Stimulated activated naive CD8-positive, alpha-beta T cell treated with anti-CD3 and anti-CD28 coated beads, Interleukin-15, amount 100 ng/mL, for 72 hours (primary cell): ENCODE measurements at regions not wholly inside any gene's neighbourhood (a gene's known extent, or its start where the extent isn't known, plus 50 kb on each side); places are given as distances from the start of the nearest gene placed in this dataset.

ENCODE experiments used
- ATAC-seq: fragments of 150-1000 bp; cut with Tn5 transposase; 2 replicates; pipeline ENCODE4 v1.10.0; 2021; ENCODE audit warnings: mild to moderate bottlenecking, moderate library complexity
- DNase-seq, 2 donors: peaks; one replicate each; pipeline ENCODE4 v3.0.0; 2021 to 2022
- H3K27ac Mint-ChIP-seq, 2 donors: one replicate each; pipeline ENCODE4 v1.8.0; 2022; ENCODE audit warnings: mild to moderate bottlenecking in 2 of 2, mixed read lengths in 2 of 2, moderate library complexity in 2 of 2
- H3K27me3 Mint-ChIP-seq: one replicate; pipeline ENCODE4 v1.8.0; 2022; ENCODE audit warnings: mixed read lengths
- H3K4me1 Mint-ChIP-seq: one replicate; pipeline ENCODE4 v1.8.0; 2022; ENCODE audit warnings: mild to moderate bottlenecking, mixed read lengths
- H3K4me3 Mint-ChIP-seq, 2 donors: one replicate each; pipeline ENCODE4 v1.8.0; 2022; ENCODE audit warnings: mild to moderate bottlenecking in 2 of 2, mixed read lengths in 2 of 2, moderate library complexity in 1 of 2
- H3K9me3 Mint-ChIP-seq, 2 donors: one replicate each; pipeline ENCODE4 v1.8.0; 2022; ENCODE audit warnings: mixed read lengths in 2 of 2

DNA sequence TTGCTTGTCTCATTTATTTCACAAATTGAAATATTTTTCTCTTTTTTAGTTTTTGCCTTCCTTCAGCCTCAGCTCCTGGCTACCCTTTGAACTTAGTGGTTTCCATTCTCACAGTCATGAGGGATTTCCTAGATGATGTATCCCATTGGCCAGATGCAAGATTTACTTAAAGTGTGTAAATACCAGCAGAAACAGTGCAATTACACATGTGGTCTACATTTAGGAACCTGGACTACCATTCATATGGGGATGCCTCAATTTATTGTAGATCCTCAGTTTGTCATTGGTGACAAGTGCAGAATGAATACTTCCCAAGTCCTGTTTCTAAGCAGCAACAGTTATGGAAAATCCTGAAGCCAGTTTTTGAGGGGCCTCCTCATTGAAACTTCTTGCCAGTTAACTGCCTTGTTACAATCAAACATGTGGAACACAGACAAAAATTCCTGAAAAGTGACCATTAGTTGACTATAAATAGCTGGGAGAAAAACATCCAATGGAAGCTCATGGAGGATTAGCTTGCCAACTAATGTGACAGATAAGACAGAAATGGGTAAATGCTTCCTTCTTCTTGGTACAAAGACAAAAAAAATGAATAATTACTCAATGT, 113.6 kb upstream of the FER start:
- no peak overlapping the region for H3K4me3 Mint-ChIP-seq
- peaks cover 5% of the 10 kb centered on the region for H3K4me1 Mint-ChIP-seq
- H3K9me3 Mint-ChIP-seq: no peaks in the 10 kb centered on the region
- ATAC-seq (no peak), DNase-seq (no peak)
- peaks cover 4% of the 10 kb centered on the region for H3K27me3 Mint-ChIP-seq
- H3K27ac Mint-ChIP-seq: no peak overlapping the region

- Mint-ChIP-seq H3K9me3 (no peaks in the 10 kb centered on the region), H3K27ac (no peak overlapping the region), H3K27me3 (peaks cover 6% of the 10 kb centered on the region), H3K4me3 (no peak overlapping the region), H3K4me1 (peaks cover 4% of the 10 kb centered on the region)
- ATAC-seq (no peak), DNase-seq (no peak)
Measured at GRCh38 chr5:108629779-108630528, 117.7 kb upstream of the FER start.

GRCh38 chr5:108625654-108626053, 122.0 kb upstream of the FER start:
- Mint-ChIP-seq H3K9me3 (no peaks in the 10 kb centered on the region), H3K4me1 (no peaks in the 10 kb centered on the region), H3K4me3 (no peak overlapping the region), H3K27me3 (peaks cover 6% of the 10 kb centered on the region), H3K27ac (no peak overlapping the region)
- ATAC-seq (no peak), DNase-seq (no peak)

GRCh38 chr5:108623826-108624225, 123.9 kb upstream of the FER start:
- H3K4me3 Mint-ChIP-seq: no peak overlapping the region
- no peaks in the 10 kb centered on the region for H3K9me3 Mint-ChIP-seq
- no peak for ATAC-seq
- H3K27me3 Mint-ChIP-seq: peaks cover under 1% of the 10 kb centered on the region
- H3K4me1 Mint-ChIP-seq: no peaks in the 10 kb centered on the region
- H3K27ac Mint-ChIP-seq: no peak overlapping the region
- no peak for DNase-seq

DNA sequence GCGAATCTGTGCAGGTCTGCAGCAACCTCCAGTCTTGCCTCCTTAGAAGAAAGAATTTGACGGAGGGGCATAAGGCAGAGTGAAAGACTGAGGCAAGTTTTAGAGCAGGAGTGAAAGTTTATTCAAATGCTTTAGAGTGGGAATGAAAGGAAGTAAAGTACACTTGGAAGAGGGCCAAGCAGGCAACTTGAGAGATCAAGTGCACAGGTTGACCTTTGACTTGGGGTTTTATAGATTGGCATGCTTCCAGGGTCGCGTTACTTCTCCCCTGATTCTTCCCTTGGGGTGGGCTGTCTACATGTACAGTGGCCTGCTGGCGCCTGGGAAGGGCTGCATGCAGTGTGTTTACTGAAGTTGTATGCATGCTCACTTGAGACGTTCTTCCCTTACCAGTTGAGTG, 127.2 kb upstream of the FER start:
- no peaks in the 10 kb centered on the region for H3K9me3 Mint-ChIP-seq
- H3K4me3 Mint-ChIP-seq: no peak overlapping the region
- H3K27ac Mint-ChIP-seq: peak overlapping the region in 1 of 2 donors; percentile 65
- DNase-seq: no peak
- no peak for ATAC-seq
- H3K4me1 Mint-ChIP-seq: no peaks in the 10 kb centered on the region
- peaks cover 15% of the 10 kb centered on the region for H3K27me3 Mint-ChIP-seq

DNA sequence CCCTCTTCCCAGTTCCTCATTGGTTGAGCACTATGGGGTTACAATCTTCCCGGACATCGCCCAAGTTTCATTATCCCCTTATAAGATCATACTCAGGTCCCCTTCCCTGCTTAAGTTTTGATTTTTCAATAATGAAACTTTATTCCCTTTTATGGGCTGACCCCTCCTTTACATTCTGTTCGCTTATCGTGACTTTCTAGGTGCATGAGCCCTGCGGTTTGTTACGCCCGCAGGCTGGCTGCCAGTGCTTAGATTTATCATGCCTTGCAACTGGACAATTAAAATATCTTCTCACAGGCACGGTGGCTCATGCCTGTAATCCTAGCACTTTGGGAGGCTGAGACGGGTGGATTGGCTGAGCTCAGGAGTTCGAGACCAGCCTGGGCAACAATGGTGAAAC, 127.9 kb upstream of the FER start:
- Mint-ChIP-seq H3K9me3 (no peaks in the 10 kb centered on the region), H3K4me1 (no peaks in the 10 kb centered on the region), H3K4me3 (no peak overlapping the region), H3K27me3 (peaks cover 15% of the 10 kb centered on the region), H3K27ac (no peak overlapping the region)
- no peak for ATAC-seq
- no peak for DNase-seq

- H3K9me3 Mint-ChIP-seq: peaks cover 0 to 11% of the 10 kb centered on the region in 2 donors
- H3K27me3 Mint-ChIP-seq: peaks cover 15% of the 10 kb centered on the region
- ATAC-seq (no peak), DNase-seq (no peak)
- H3K4me3 Mint-ChIP-seq: no peak overlapping the region
- H3K27ac Mint-ChIP-seq: no peak overlapping the region
- no peaks in the 10 kb centered on the region for H3K4me1 Mint-ChIP-seq
Measured at GRCh38 chr5:108617467-108618435, 129.9 kb upstream of the FER start.

- Mint-ChIP-seq H3K9me3 (peaks cover 4 to 25% of the 10 kb centered on the region in 2 donors), H3K4me1 (no peaks in the 10 kb centered on the region), H3K4me3 (no peak overlapping the region), H3K27me3 (peaks cover 15% of the 10 kb centered on the region), H3K27ac (no peak overlapping the region)
- ATAC-seq (no peak), DNase-seq (no peak)
Measured at GRCh38 chr5:108615216-108615615, 132.5 kb upstream of the FER start.

DNA sequence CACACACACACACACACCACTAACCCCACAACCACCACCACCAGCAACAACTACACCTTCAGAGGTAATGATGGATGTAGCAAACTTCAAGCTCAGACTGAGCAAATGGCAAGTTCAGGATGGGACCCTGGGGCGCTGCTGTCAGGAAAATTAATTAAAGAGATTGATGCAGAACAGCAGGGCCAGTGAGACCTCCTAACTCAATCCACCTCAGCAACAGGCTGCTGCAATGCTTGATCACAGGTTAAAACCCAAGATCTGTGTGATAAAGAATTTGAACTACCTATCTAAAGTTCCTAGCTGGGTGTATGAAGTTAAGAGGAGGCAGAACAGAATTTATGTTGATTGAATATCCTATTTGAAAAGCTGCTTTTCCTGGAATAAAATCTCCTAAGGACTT, 140.3 kb upstream of the FER start:
- Mint-ChIP-seq H3K9me3 (peaks cover 4 to 16% of the 10 kb centered on the region in 2 donors), H3K27me3 (no peaks in the 10 kb centered on the region), H3K4me3 (no peak overlapping the region), H3K4me1 (peaks cover 6% of the 10 kb centered on the region), H3K27ac (no peak overlapping the region)
- no peak for DNase-seq
- no peak for ATAC-seq

- Mint-ChIP-seq H3K4me1 (peaks cover 6% of the 10 kb centered on the region), H3K27ac (no peak overlapping the region)
- no peak for ATAC-seq
Measured at GRCh38 chr5:108606185-108606584, 141.5 kb upstream of the FER start.

GRCh38 chr5:108602830-108603229, 144.9 kb upstream of the FER start:
- peaks cover 6% of the 10 kb centered on the region for H3K4me1 Mint-ChIP-seq
- no peak overlapping the region for H3K4me3 Mint-ChIP-seq
- H3K27me3 Mint-ChIP-seq: no peaks in the 10 kb centered on the region
- DNase-seq: no peak
- H3K27ac Mint-ChIP-seq: no peak overlapping the region
- no peak for ATAC-seq
- no peaks in the 10 kb centered on the region for H3K9me3 Mint-ChIP-seq

More at GRCh38 chr5:108606185-108606584, 141.5 kb upstream of the FER start:
- Mint-ChIP-seq H3K9me3 (peaks cover 0 to 6% of the 10 kb centered on the region in 2 donors), H3K4me3 (no peak overlapping the region), H3K27me3 (no peaks in the 10 kb centered on the region)
- DNase-seq: no peak

- ATAC-seq (no peak), DNase-seq (no peak)
- Mint-ChIP-seq H3K4me1 (no peaks in the 10 kb centered on the region), H3K27ac (no peak overlapping the region), H3K4me3 (no peak overlapping the region), H3K9me3 (no peaks in the 10 kb centered on the region), H3K27me3 (peaks cover 19% of the 10 kb centered on the region)
Measured at GRCh38 chr5:108590799-108591198, 156.9 kb upstream of the FER start.

DNA sequence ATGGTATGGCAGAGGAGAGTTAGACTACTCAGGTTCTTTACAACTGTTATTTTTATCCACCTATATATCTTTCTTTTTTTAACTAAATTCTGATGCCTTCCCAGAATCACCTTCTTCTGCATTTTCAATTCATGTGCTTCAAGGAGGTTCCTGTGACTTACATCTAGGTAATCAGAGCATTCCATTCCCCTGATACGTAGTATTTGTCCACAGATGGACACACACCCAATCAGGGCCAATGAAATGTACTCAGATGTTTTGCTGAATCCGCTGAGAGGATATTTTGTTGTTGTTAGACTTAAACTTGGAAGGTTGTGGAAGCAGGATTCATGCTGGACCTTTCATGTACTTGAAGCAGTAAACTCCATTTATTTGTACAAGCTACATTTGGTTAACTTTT, 159.4 kb upstream of the FER start:
- no peak overlapping the region for H3K4me3 Mint-ChIP-seq
- peaks cover 22% of the 10 kb centered on the region for H3K27me3 Mint-ChIP-seq
- H3K4me1 Mint-ChIP-seq: no peaks in the 10 kb centered on the region
- no peaks in the 10 kb centered on the region for H3K9me3 Mint-ChIP-seq
- DNase-seq: no peak
- no peak overlapping the region for H3K27ac Mint-ChIP-seq
- ATAC-seq: no peak

- Mint-ChIP-seq H3K9me3 (no peaks in the 10 kb centered on the region), H3K27me3 (peaks cover 22% of the 10 kb centered on the region), H3K4me1 (no peaks in the 10 kb centered on the region), H3K4me3 (no peak overlapping the region), H3K27ac (no peak overlapping the region)
- ATAC-seq: no peak
- DNase-seq: no peak
Measured at GRCh38 chr5:108587821-108588220, 159.9 kb upstream of the FER start.

DNA sequence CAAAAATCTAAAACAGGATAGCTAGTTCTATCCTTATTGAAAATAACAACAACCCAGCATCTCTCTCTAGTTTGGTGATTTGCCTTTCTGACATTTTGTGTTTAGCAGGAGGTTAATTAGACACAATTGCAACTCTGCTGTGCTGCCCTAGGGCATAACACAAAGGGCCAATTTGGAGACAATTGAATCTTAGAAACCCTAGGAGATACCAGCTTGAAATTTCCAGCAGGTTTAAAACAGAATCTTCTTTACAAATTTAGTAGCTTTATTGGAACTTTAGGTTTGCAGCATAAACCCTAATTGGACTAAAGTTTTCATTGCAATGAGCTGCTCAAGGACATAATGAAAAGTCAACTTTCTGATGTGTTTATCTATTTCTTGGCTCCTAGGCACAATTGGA, 166.7 kb upstream of the FER start:
- H3K4me3 Mint-ChIP-seq: no peak overlapping the region
- H3K9me3 Mint-ChIP-seq: peaks cover 6% of the 10 kb centered on the region in 2 donors
- H3K27ac Mint-ChIP-seq: no peak overlapping the region
- DNase-seq (no peak), ATAC-seq (no peak)
- H3K4me1 Mint-ChIP-seq: no peaks in the 10 kb centered on the region
- peaks cover 18% of the 10 kb centered on the region for H3K27me3 Mint-ChIP-seq

DNA sequence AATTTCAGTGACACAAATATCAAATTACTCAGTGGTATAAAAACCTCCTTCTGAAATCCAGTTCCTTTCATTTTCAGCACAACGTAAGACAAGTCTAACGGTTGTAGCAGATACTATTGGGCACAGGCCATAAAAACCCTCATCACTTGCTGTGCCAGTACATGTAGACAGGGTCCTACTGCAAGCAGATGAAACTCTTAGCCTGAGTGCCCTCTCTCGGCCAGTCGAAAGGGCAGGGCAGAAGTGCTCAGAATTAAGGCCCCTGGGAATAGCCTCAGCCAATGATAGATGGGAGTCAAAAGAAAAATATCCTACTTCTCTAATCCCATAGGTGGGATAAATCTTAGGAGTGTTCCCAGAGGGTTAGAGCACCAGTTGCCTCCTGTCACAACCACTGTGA, 168.5 kb upstream of the FER start:
- peaks cover 17 to 21% of the 10 kb centered on the region in 2 donors for H3K9me3 Mint-ChIP-seq

More for the DNA sequence above, 168.5 kb upstream of the FER start:
- ATAC-seq (no peak), DNase-seq (no peak)
- Mint-ChIP-seq H3K4me3 (no peak overlapping the region), H3K27me3 (peaks cover 12% of the 10 kb centered on the region), H3K27ac (no peak overlapping the region), H3K4me1 (no peaks in the 10 kb centered on the region)
